ENCODE measurements at regions not wholly inside any gene's neighbourhood (a gene's known extent, or its start where the extent isn't known, plus 50 kb on each side); places are given as distances from the start of the nearest gene placed in this dataset.

DNA sequence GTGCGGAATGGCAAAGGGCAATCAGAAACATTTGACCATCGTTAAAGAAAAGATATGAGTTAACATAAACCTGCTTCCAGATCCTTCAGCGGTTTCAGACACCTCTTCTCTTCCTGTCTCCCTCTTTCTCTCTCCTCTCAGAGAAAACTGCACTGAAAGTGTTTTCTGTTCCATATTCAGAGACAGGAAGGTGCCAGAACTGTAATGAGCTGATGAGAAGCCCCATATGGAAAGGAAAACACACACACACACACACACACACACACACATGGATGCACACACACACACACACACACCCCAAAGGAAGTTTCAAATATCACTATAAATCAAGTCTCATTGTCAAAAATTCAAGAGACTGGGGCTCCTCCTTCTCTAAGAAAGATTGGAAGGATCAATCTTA is 515.5 kb downstream of the NUF2 start:
- Histone ChIP-seq H3K27me3 (ENCODE audit: insufficient read depth, low read length) (no peaks in the 10 kb centered on the region), H4K12ac (ENCODE audit: low read depth, low read length) (no peak overlapping the region), H2BK5ac (ENCODE audit: low read depth, low read length, poor library complexity) (no peak overlapping the region), H3K4ac (ENCODE audit: low read depth, low read length) (no peak overlapping the region), H2BK12ac (ENCODE audit: low read length) (no peak overlapping the region), H3K23ac (ENCODE audit: low read length) (no peak overlapping the region), H4K8ac (ENCODE audit: low read depth, low read length) (no peak overlapping the region), H3K4me1 (ENCODE audit: control insufficient read depth in 1 of 2, insufficient read depth in 2 of 2, low read length in 2 of 2) (no peaks in the 10 kb centered on the region), H3K18ac (ENCODE audit: low read length) (no peak overlapping the region), H4K91ac (ENCODE audit: low read depth, low read length) (no peak overlapping the region), H3K4me2 (ENCODE audit: low read length) (no peak overlapping the region), H3K9me3 (ENCODE audit: insufficient read depth, low read depth, low read length) (no peaks in the 10 kb centered on the region), H3K14ac (ENCODE audit: low read length) (no peak overlapping the region), H3K27ac (ENCODE audit: low read depth, low read length) (no peak overlapping the region), H3K36me3 (ENCODE audit: control insufficient read depth in 1 of 2, insufficient read depth in 2 of 2, low read length in 2 of 2) (no peaks in the 10 kb centered on the region), H3K9ac (ENCODE audit: low read length) (no peak overlapping the region), H3K79me2 (ENCODE audit: control insufficient read depth, insufficient read depth, low read length, poor library complexity) (no peaks in the 10 kb centered on the region), H3K4me3 (ENCODE audit: low read depth, low read length) (no peak overlapping the region), H2AFZ (ENCODE audit: insufficient read depth, low read length, poor library complexity) (no peak overlapping the region), H2AK5ac (ENCODE audit: low read length) (no peak overlapping the region), H2BK120ac (ENCODE audit: insufficient read depth, low read length, poor library complexity) (no peak overlapping the region), H3K79me1 (ENCODE audit: low read length) (no peaks in the 10 kb centered on the region)
- DNase-seq = no peak
- WGBS (ENCODE audit: extremely low coverage, insufficient coverage, insufficient read length) = no CpG with 5 or more reads among the region's 3 CpGs

DNA sequence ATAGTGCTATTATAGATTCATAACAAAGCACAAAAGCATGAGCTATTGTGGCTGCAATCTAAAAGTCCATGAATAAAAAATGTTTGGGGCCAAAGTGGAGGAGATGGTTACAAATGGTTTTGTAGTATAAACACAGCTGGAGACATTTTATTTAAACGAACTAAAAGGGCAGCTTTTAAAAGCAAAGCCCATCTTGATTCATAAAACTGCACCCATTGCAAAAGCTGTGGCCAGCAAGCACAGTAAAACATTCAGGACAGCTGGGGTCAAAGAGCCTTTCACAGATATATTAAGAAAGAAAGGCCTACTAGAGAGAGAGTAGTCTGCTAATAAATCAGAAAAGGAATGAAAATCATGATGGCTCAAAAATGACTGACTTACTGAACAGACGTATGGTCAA is 520.8 kb downstream of the NUF2 start:
- Histone ChIP-seq H3K9ac (ENCODE audit: low read length) (no peak overlapping the region), H3K9me3 (ENCODE audit: insufficient read depth, low read depth, low read length) (no peaks in the 10 kb centered on the region), H3K14ac (ENCODE audit: low read length) (no peak overlapping the region), H3K27me3 (ENCODE audit: insufficient read depth, low read length) (no peaks in the 10 kb centered on the region), H3K4ac (ENCODE audit: low read depth, low read length) (no peak overlapping the region), H3K18ac (ENCODE audit: low read length) (no peak overlapping the region), H3K27ac (ENCODE audit: low read depth, low read length) (no peak overlapping the region), H3K4me3 (ENCODE audit: low read depth, low read length) (no peak overlapping the region), H3K4me2 (ENCODE audit: low read length) (no peak overlapping the region), H4K12ac (ENCODE audit: low read depth, low read length) (no peak overlapping the region), H2BK120ac (ENCODE audit: insufficient read depth, low read length, poor library complexity) (no peak overlapping the region), H2AFZ (ENCODE audit: insufficient read depth, low read length, poor library complexity) (no peak overlapping the region), H3K4me1 (ENCODE audit: control insufficient read depth in 1 of 2, insufficient read depth in 2 of 2, low read length in 2 of 2) (no peaks in the 10 kb centered on the region), H3K79me1 (ENCODE audit: low read length) (no peaks in the 10 kb centered on the region), H2AK5ac (ENCODE audit: low read length) (no peak overlapping the region), H3K79me2 (ENCODE audit: control insufficient read depth, insufficient read depth, low read length, poor library complexity) (no peaks in the 10 kb centered on the region), H2BK12ac (ENCODE audit: low read length) (no peak overlapping the region), H4K8ac (ENCODE audit: low read depth, low read length) (no peak overlapping the region), H4K91ac (ENCODE audit: low read depth, low read length) (no peak overlapping the region), H2BK5ac (ENCODE audit: low read depth, low read length, poor library complexity) (no peak overlapping the region), H3K36me3 (ENCODE audit: control insufficient read depth in 1 of 2, insufficient read depth in 2 of 2, low read length in 2 of 2) (no peaks in the 10 kb centered on the region), H3K23ac (ENCODE audit: low read length) (no peak overlapping the region)
- DNase-seq = no peak
- no CpG with 5 or more reads among the region's 2 CpGs for WGBS (ENCODE audit: extremely low coverage, insufficient coverage, insufficient read length)

DNA sequence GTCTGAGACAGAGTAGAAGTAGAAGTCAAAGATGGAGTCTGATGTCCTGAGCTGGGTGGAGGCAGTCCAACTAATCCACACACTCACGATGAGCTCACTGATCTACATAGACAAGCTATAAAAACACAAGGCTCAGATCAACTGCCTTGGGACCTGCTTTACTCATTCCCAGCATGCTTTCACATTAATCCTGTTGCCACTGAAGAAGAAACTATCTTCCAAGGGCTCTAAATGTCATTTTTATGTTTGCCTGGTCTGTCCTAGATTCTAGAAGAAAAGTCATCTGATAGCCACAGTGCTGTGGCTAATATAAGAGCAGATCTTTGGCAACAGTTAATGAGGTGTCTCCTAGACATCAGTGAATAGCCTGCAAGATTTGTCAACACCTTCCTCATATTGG is 522.7 kb downstream of the NUF2 start:
- H3K9ac ChIP-seq (ENCODE audit: low read length) = no peak overlapping the region
- H3K4me2 ChIP-seq (ENCODE audit: low read length) = no peak overlapping the region
- no peaks in the 10 kb centered on the region for H3K36me3 ChIP-seq (ENCODE audit: control insufficient read depth in 1 of 2, insufficient read depth in 2 of 2, low read length in 2 of 2)
- H3K14ac ChIP-seq (ENCODE audit: low read length) = no peak overlapping the region
- H3K9me3 ChIP-seq (ENCODE audit: insufficient read depth, low read depth, low read length) = no peaks in the 10 kb centered on the region
- H3K4ac ChIP-seq (ENCODE audit: low read depth, low read length) = no peak overlapping the region
- no CpG with 5 or more reads among the region's 1 CpG for WGBS (ENCODE audit: extremely low coverage, insufficient coverage, insufficient read length)
- no peak overlapping the region for H3K27ac ChIP-seq (ENCODE audit: low read depth, low read length)
- no peak overlapping the region for H4K91ac ChIP-seq (ENCODE audit: low read depth, low read length)
- H3K23ac ChIP-seq (ENCODE audit: low read length) = no peak overlapping the region
- H2AK5ac ChIP-seq (ENCODE audit: low read length) = no peak overlapping the region
- no peak overlapping the region for H3K18ac ChIP-seq (ENCODE audit: low read length)
- H2BK120ac ChIP-seq (ENCODE audit: insufficient read depth, low read length, poor library complexity) = no peak overlapping the region
- no peaks in the 10 kb centered on the region for H3K79me1 ChIP-seq (ENCODE audit: low read length)
- no peak overlapping the region for H4K12ac ChIP-seq (ENCODE audit: low read depth, low read length)
- H3K4me3 ChIP-seq (ENCODE audit: low read depth, low read length) = no peak overlapping the region
- H4K8ac ChIP-seq (ENCODE audit: low read depth, low read length) = no peak overlapping the region
- H3K4me1 ChIP-seq (ENCODE audit: control insufficient read depth in 1 of 2, insufficient read depth in 2 of 2, low read length in 2 of 2) = no peaks in the 10 kb centered on the region
- DNase-seq = no peak
- no peaks in the 10 kb centered on the region for H3K27me3 ChIP-seq (ENCODE audit: insufficient read depth, low read length)
- no peak overlapping the region for H2BK5ac ChIP-seq (ENCODE audit: low read depth, low read length, poor library complexity)
- H2BK12ac ChIP-seq (ENCODE audit: low read length) = no peak overlapping the region
- H2AFZ ChIP-seq (ENCODE audit: insufficient read depth, low read length, poor library complexity) = no peak overlapping the region
- H3K79me2 ChIP-seq (ENCODE audit: control insufficient read depth, insufficient read depth, low read length, poor library complexity) = no peaks in the 10 kb centered on the region

DNA sequence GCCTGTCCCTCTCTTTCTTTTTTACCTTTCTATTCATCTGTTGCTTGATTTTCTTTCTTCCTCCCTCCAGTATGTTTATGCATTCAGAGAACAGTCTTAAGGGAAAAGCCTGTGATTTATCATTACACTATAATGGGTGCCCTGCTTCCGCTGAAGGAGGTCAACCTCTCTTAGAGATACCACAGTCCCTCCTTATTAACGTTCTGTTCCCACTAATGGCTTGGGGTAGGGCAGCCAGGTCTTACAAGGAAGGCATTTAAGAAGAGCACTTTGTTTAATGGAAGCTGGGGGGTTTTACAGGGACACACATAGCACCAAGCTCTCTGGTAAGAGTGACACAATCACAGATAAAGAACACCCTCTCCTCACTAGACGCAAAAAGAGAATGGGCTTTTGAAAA is 523.5 kb downstream of the NUF2 start:
- Histone ChIP-seq H3K36me3 (ENCODE audit: control insufficient read depth in 1 of 2, insufficient read depth in 2 of 2, low read length in 2 of 2) (no peaks in the 10 kb centered on the region), H2BK120ac (ENCODE audit: insufficient read depth, low read length, poor library complexity) (no peak overlapping the region), H3K4me1 (ENCODE audit: control insufficient read depth in 1 of 2, insufficient read depth in 2 of 2, low read length in 2 of 2) (no peaks in the 10 kb centered on the region), H3K9ac (ENCODE audit: low read length) (no peak overlapping the region), H2BK12ac (ENCODE audit: low read length) (no peak overlapping the region), H3K9me3 (ENCODE audit: insufficient read depth, low read depth, low read length) (no peaks in the 10 kb centered on the region), H3K14ac (ENCODE audit: low read length) (no peak overlapping the region), H3K18ac (ENCODE audit: low read length) (no peak overlapping the region), H2BK5ac (ENCODE audit: low read depth, low read length, poor library complexity) (no peak overlapping the region), H3K79me1 (ENCODE audit: low read length) (no peaks in the 10 kb centered on the region), H3K4me2 (ENCODE audit: low read length) (no peak overlapping the region), H4K91ac (ENCODE audit: low read depth, low read length) (no peak overlapping the region), H4K12ac (ENCODE audit: low read depth, low read length) (no peak overlapping the region), H4K8ac (ENCODE audit: low read depth, low read length) (no peak overlapping the region), H3K27ac (ENCODE audit: low read depth, low read length) (no peak overlapping the region), H3K79me2 (ENCODE audit: control insufficient read depth, insufficient read depth, low read length, poor library complexity) (no peaks in the 10 kb centered on the region), H3K4me3 (ENCODE audit: low read depth, low read length) (no peak overlapping the region), H3K27me3 (ENCODE audit: insufficient read depth, low read length) (no peaks in the 10 kb centered on the region), H2AK5ac (ENCODE audit: low read length) (no peak overlapping the region), H2AFZ (ENCODE audit: insufficient read depth, low read length, poor library complexity) (no peak overlapping the region), H3K23ac (ENCODE audit: low read length) (no peak overlapping the region), H3K4ac (ENCODE audit: low read depth, low read length) (no peak overlapping the region)
- WGBS (ENCODE audit: extremely low coverage, insufficient coverage, insufficient read length) = no CpG with 5 or more reads among the region's 3 CpGs
- DNase-seq = no peak
